ENCODE measurements at regions not wholly inside any gene's neighbourhood (a gene's known extent, or its start where the extent isn't known, plus 50 kb on each side); places are given as distances from the start of the nearest gene placed in this dataset.

DNA sequence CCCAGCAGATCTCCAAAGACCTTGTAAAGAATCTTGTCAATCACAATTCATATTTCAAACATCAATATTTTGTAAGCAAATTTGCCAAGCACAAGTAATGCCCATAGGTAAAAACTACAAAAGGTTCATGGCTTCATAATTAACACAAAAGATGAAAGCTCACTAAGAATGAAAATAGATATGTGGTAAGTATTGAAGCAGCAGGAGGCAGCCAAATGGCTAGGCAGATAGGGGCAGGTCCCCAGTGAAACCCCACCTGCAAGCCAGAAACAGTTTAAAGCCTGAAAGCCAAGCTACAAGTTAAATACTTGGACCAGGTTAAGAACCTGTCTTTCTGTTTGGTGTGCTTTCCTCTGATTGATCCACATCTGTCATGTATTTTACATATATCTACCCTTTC is 942.6 kb upstream of the SPRY2 start:
- CTCF ChIA-PET: no interaction called here
- dilution Hi-C loops (cut with HindIII; ENCODE audit: low sequenced_read_pairs, unreplicated experiment): no loop called here

More for the DNA sequence above, 942.6 kb upstream of the SPRY2 start:
- H2AFZ ChIP-seq (replicated peaks; ENCODE audit: low read length, poor library complexity): no peak overlapping the region
- intact Hi-C loops (cut with micrococcal nuclease): no loop called here
- H3K4me3 ChIP-seq (ENCODE audit: insufficient read depth, low read depth, low read length): no peak overlapping the region
- no peak overlapping the region for H3K18ac ChIP-seq (ENCODE audit: low read depth, low read length)
- H3K14ac ChIP-seq (replicated peaks; ENCODE audit: low read depth, low read length): no peak overlapping the region
- H3K23ac ChIP-seq (ENCODE audit: low read depth, low read length): no peak overlapping the region
- no peaks in the 10 kb centered on the region for H3K9me1 ChIP-seq (ENCODE audit: insufficient read depth, low read length)
- POLR2A ChIA-PET (ENCODE audit: unreplicated experiment): no interaction called here
- BruUV-seq (replicated peaks): no TSS peak
- no peaks in the 10 kb centered on the region for H3K27me3 ChIP-seq (ENCODE audit: control insufficient read depth, insufficient read depth, low read length)
- no peaks in the 10 kb centered on the region for H4K20me1 ChIP-seq (ENCODE audit: insufficient read depth, low read length)
- H3K9ac ChIP-seq (ENCODE audit: low read depth, low read length): no peak overlapping the region
- H3K4me2 ChIP-seq (ENCODE audit: low read depth, low read length): no peak overlapping the region
- H3K4ac ChIP-seq (ENCODE audit: low read depth, low read length): no peak overlapping the region
- no peak overlapping the region for H2AK5ac ChIP-seq (ENCODE audit: low read depth, low read length)
- H2AK9ac ChIP-seq (replicated peaks; ENCODE audit: low read depth, low read length, poor library complexity): no peak overlapping the region
- DNase-seq: no peak
- no peak overlapping the region for H4K91ac ChIP-seq (ENCODE audit: insufficient read depth, low read depth, low read length)
- in situ Hi-C loops (cut with MboI; ENCODE audit: low sequenced_read_pairs): no loop called here
- no peaks in the 10 kb centered on the region for H3K4me1 ChIP-seq (ENCODE audit: control insufficient read depth, insufficient read depth, low read length)
- no peak overlapping the region for H2BK120ac ChIP-seq (ENCODE audit: low read depth, low read length)
- no peak overlapping the region for H4K5ac ChIP-seq (ENCODE audit: low read depth, low read length)
- H3K9me3 ChIP-seq (ENCODE audit: control insufficient read depth, insufficient read depth, low read length): no peaks in the 10 kb centered on the region; the same call in 1 of the 2 replicates
- TF ChIP-seq, protein P1, sequence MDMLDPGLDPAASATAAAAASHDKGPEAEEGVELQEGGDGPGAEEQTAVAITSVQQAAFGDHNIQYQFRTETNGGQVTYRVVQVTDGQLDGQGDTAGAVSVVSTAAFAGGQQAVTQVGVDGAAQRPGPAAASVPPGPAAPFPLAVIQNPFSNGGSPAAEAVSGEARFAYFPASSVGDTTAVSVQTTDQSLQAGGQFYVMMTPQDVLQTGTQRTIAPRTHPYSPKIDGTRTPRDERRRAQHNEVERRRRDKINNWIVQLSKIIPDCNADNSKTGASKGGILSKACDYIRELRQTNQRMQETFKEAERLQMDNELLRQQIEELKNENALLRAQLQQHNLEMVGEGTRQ (IDR thresholded peaks at IDR 0.05; ENCODE audit: low read depth, low read length): no peak
- TF ChIP-seq ELK1 (IDR thresholded peaks at IDR 0.05; ENCODE audit: borderline replicate concordance, low read depth, low read length) (no peak), CHD1 (IDR thresholded peaks at IDR 0.05; ENCODE audit: low read depth, low read length) (no peak), MAFK (IDR thresholded peaks at IDR 0.05; ENCODE audit: low read depth, low read length) (no peak), RFX5 (IDR thresholded peaks at IDR 0.05; ENCODE audit: low read depth, low read length) (no peak), SMC3 (IDR thresholded peaks at IDR 0.05; ENCODE audit: low read depth, low read length) (no peak), NFE2L2 (IDR thresholded peaks at IDR 0.05; ENCODE audit: low read depth, low read length) (no peak), RAD21 (IDR thresholded peaks at IDR 0.05; ENCODE audit: low read length) (no peak), RCOR1 (IDR thresholded peaks at IDR 0.05; ENCODE audit: insufficient replicate concordance, low read length) (no peak)
- TF ChIP-seq, protein P2, sequence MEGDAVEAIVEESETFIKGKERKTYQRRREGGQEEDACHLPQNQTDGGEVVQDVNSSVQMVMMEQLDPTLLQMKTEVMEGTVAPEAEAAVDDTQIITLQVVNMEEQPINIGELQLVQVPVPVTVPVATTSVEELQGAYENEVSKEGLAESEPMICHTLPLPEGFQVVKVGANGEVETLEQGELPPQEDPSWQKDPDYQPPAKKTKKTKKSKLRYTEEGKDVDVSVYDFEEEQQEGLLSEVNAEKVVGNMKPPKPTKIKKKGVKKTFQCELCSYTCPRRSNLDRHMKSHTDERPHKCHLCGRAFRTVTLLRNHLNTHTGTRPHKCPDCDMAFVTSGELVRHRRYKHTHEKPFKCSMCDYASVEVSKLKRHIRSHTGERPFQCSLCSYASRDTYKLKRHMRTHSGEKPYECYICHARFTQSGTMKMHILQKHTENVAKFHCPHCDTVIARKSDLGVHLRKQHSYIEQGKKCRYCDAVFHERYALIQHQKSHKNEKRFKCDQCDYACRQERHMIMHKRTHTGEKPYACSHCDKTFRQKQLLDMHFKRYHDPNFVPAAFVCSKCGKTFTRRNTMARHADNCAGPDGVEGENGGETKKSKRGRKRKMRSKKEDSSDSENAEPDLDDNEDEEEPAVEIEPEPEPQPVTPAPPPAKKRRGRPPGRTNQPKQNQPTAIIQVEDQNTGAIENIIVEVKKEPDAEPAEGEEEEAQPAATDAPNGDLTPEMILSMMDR (conservative IDR thresholded peaks at IDR 0.05; ENCODE audit: low read depth, low read length): no peak
- no peak overlapping the region for H2BK20ac ChIP-seq (ENCODE audit: low read depth, low read length)
- H2BK15ac ChIP-seq (ENCODE audit: low read depth, low read length): no peak overlapping the region
- H3K79me1 ChIP-seq (ENCODE audit: low read depth in 1 of 2, low read length in 2 of 2): no peaks in the 10 kb centered on the region
- no peak overlapping the region for H3K27ac ChIP-seq (ENCODE audit: insufficient read depth, low read length)
- no peak overlapping the region for H4K8ac ChIP-seq (ENCODE audit: low read depth in 2 of 2, low read length in 2 of 2)
- ATAC-seq (ENCODE audit: low read depth): no peak
- H3K56ac ChIP-seq (ENCODE audit: extremely low read depth, insufficient read depth, low read length): no peak overlapping the region
- H2BK5ac ChIP-seq (ENCODE audit: low read depth, low read length, poor library complexity, severe bottlenecking): no peak overlapping the region
- no peaks in the 10 kb centered on the region for H3K36me3 ChIP-seq (ENCODE audit: control insufficient read depth, insufficient read depth, low read length)

Data from IMR-90 (cell line).